SK-N-SH treated with all-trans-retinoic acid at 6 μM for 48 hours (cell line): ENCODE measurements at regions not wholly inside any gene's neighbourhood (a gene's known extent, or its start where the extent isn't known, plus 50 kb on each side); places are given as distances from the start of the nearest gene placed in this dataset.
"Not testable (repeated sequence)": the region's sequence is repeated elsewhere in the genome, so short reads cannot be mapped to it uniquely, and the experiment has no call there.

Source experiments
- ATAC-seq: fragments of 200-7000 bp; cut with Tn5 transposase; 3 replicates; pipeline ENCODE4 v1.9.1; 2020; ENCODE audit warnings: mild to moderate bottlenecking, moderate library complexity
- ARNTL ChIP-seq: fragments of 450-650 bp; formaldehyde crosslinking; IDR thresholded peaks from 2 replicates; pipeline ENCODE4 v1.5.0; 2020; ENCODE audit warnings: low read depth, mild to moderate bottlenecking, moderate library complexity, borderline replicate concordance
- BACH2 ChIP-seq: fragments of 250-450 bp; sonication (Bioruptor Pico); IDR thresholded peaks from 2 replicates; pipeline ENCODE4 v1.9.0; 2021; ENCODE audit warnings: mild to moderate bottlenecking, borderline replicate concordance
- CREB5 ChIP-seq: fragments of 250-450 bp; sonication (Bioruptor Pico); IDR thresholded peaks from 2 replicates; pipeline ENCODE4 v1.5.1; 2020; ENCODE audit warnings: low read depth, mild to moderate bottlenecking, moderate library complexity
- CSRNP3 ChIP-seq: fragments of 250-450 bp; sonication (Bioruptor Pico); IDR thresholded peaks from 2 replicates; pipeline ENCODE4 v1.5.1; 2021; ENCODE audit warnings: mild to moderate bottlenecking, moderate library complexity
- ESRRG ChIP-seq: fragments of 250-450 bp; sonication (Bioruptor Pico); IDR thresholded peaks from 2 replicates; pipeline ENCODE4 v1.6.1; 2021; ENCODE audit warnings: mild to moderate bottlenecking
- GLIS3 ChIP-seq: fragments of 250-450 bp; sonication (Bioruptor Pico); IDR thresholded peaks from 2 replicates; pipeline ENCODE4 v1.5.0; 2020; ENCODE audit warnings: mild to moderate bottlenecking, moderate library complexity
- ISL1 ChIP-seq: fragments of 250-450 bp; sonication (Bioruptor Pico); IDR thresholded peaks from 2 replicates; pipeline ENCODE4 v2.1.2; 2022; ENCODE audit warnings: mild to moderate bottlenecking, moderate library complexity
- OSR1 ChIP-seq: fragments of 250-450 bp; sonication (Bioruptor Pico); IDR thresholded peaks from 2 replicates; pipeline ENCODE4 v1.8.0; 2022; ENCODE audit warnings: moderate library complexity, mild to moderate bottlenecking, inconsistent platforms
- PATZ1 ChIP-seq: fragments of 250-450 bp; sonication (Bioruptor Pico); IDR thresholded peaks from 2 replicates; pipeline ENCODE4 v1.8.0; 2020; ENCODE audit warnings: mild to moderate bottlenecking, moderate library complexity, borderline replicate concordance
- POU6F1 ChIP-seq: fragments of 250-450 bp; sonication (Bioruptor Pico); IDR thresholded peaks from 2 replicates; pipeline ENCODE4 v1.8.0; 2021; ENCODE audit warnings: low read depth, mild to moderate bottlenecking, moderate library complexity, borderline replicate concordance
- PPARA ChIP-seq: fragments of 250-450 bp; sonication (Bioruptor Pico); IDR thresholded peaks from 2 replicates; pipeline ENCODE4 v1.5.0; 2020; ENCODE audit warnings: mild to moderate bottlenecking, borderline replicate concordance
- RARB ChIP-seq: fragments of 250-450 bp; sonication (Bioruptor Pico); IDR thresholded peaks from 2 replicates; pipeline ENCODE4 v1.8.0; 2021; ENCODE audit warnings: mild to moderate bottlenecking, moderate library complexity
- SNAI2 ChIP-seq: fragments of 250-450 bp; sonication (Bioruptor Pico); IDR thresholded peaks from 2 replicates; pipeline ENCODE4 v1.5.0; 2020; ENCODE audit warnings: mild to moderate bottlenecking, moderate library complexity
- TCF4 ChIP-seq: fragments of 250-450 bp; sonication (Bioruptor Pico); IDR thresholded peaks from 2 replicates; pipeline ENCODE4 v1.8.0; 2021; ENCODE audit warnings: mild to moderate bottlenecking, moderate library complexity, borderline replicate concordance
- TOX ChIP-seq: fragments of 250-450 bp; sonication (Bioruptor Pico); IDR thresholded peaks from 2 replicates; pipeline ENCODE4 v1.8.0; 2021; ENCODE audit warnings: mild to moderate bottlenecking, moderate library complexity, borderline replicate concordance
- TSHZ2 ChIP-seq: fragments of 250-450 bp; sonication (Bioruptor Pico); IDR thresholded peaks from 2 replicates; pipeline ENCODE4 v1.5.0; 2020; ENCODE audit warnings: mild to moderate bottlenecking, moderate library complexity
- ZC3H10 ChIP-seq: fragments of 250-450 bp; sonication (Bioruptor Pico); IDR thresholded peaks from 2 replicates; pipeline ENCODE4 v1.5.1; 2021; ENCODE audit warnings: mild to moderate bottlenecking, moderate library complexity
- ZFP3 ChIP-seq: fragments of 250-450 bp; sonication (Bioruptor Pico); IDR thresholded peaks from 2 replicates; pipeline ENCODE4 v1.5.0; 2020; ENCODE audit warnings: mild to moderate bottlenecking, moderate library complexity
- ZFP30 ChIP-seq: fragments of 450-650 bp; formaldehyde crosslinking; IDR thresholded peaks from 2 replicates; pipeline ENCODE4 v1.5.0; 2022; ENCODE audit warnings: mild to moderate bottlenecking, moderate library complexity
- ZNF565 ChIP-seq: fragments of 450-650 bp; formaldehyde crosslinking; conservative IDR thresholded peaks from 2 replicates; pipeline ENCODE4 v1.5.0; 2020; ENCODE audit warnings: low read depth, mild to moderate bottlenecking, moderate library complexity
- ZNF70 ChIP-seq: fragments of 450-650 bp; formaldehyde crosslinking; IDR thresholded peaks from 2 replicates; pipeline ENCODE4 v1.5.0; 2020; ENCODE audit warnings: mild to moderate bottlenecking, moderate library complexity
- ZNF8 ChIP-seq: fragments of 450-650 bp; formaldehyde crosslinking; IDR thresholded peaks from 2 replicates; pipeline ENCODE4 v1.5.0; 2020; ENCODE audit warnings: mild to moderate bottlenecking, moderate library complexity

GRCh38 chr1:148386617-148387016, 96.5 kb downstream of the PPIAL4G start:
- TF ChIP-seq ZFP3 (no peak), PPARA (CRISPR knock-in tag) (no peak)
- ATAC-seq, result no peak

- ATAC-seq, result not testable (repeated sequence)
Measured at GRCh38 chr1:148386031-148386398, 97.1 kb downstream of the PPIAL4G start.

GRCh38 chr1:148385371-148386030, 97.6 kb downstream of the PPIAL4G start:
- ATAC-seq, result no peak
- TF ChIP-seq TCF4 (CRISPR knock-in tag), result no peak
- no peak for TF ChIP-seq ISL1 (CRISPR knock-in tag)
- TF ChIP-seq TSHZ2 (CRISPR knock-in tag), result no peak
- TF ChIP-seq SNAI2 (CRISPR knock-in tag), result no peak
- no peak for TF ChIP-seq ZNF8 (CRISPR knock-in tag)
- no peak for TF ChIP-seq PATZ1 (CRISPR knock-in tag)
- no peak for TF ChIP-seq CSRNP3 (CRISPR knock-in tag)
- TF ChIP-seq ZNF565, result no peak
- no peak for TF ChIP-seq PPARA (CRISPR knock-in tag)
- no peak for TF ChIP-seq POU6F1 (CRISPR knock-in tag)
- no peak for TF ChIP-seq BACH2 (CRISPR knock-in tag)
- no peak for TF ChIP-seq ZC3H10 (CRISPR knock-in tag)
- no peak for TF ChIP-seq ARNTL (CRISPR knock-in tag)
- TF ChIP-seq ZNF70 (CRISPR knock-in tag), result no peak
- TF ChIP-seq ZFP30, result no peak
- no peak for TF ChIP-seq CREB5
- no peak for TF ChIP-seq RARB

- ATAC-seq, result no peak
- TF ChIP-seq ZFP30 (no peak), TOX (no peak), ZFP3 (no peak), POU6F1 (CRISPR knock-in tag) (no peak), SNAI2 (CRISPR knock-in tag) (no peak), OSR1 (CRISPR knock-in tag) (no peak), ESRRG (CRISPR knock-in tag) (no peak), ZNF565 (no peak), PPARA (CRISPR knock-in tag) (no peak), GLIS3 (no peak), ZNF8 (CRISPR knock-in tag) (no peak), ISL1 (CRISPR knock-in tag) (no peak), PATZ1 (CRISPR knock-in tag) (no peak), BACH2 (CRISPR knock-in tag) (no peak)
Measured at GRCh38 chr1:148383966-148384365, 99.1 kb downstream of the PPIAL4G start.
